ENCODE measurements at regions not wholly inside any gene's neighbourhood (a gene's known extent, or its start where the extent isn't known, plus 50 kb on each side); places are given as distances from the start of the nearest gene placed in this dataset.

- TF ChIP-seq ZNF138 (CRISPR knock-in tag; conservative IDR thresholded peaks at IDR 0.05) (no peak), RELA (CRISPR knock-in tag; IDR thresholded peaks at IDR 0.05; ENCODE audit: borderline replicate concordance) (no peak), CTCF (IDR thresholded peaks at IDR 0.05) (no peak), TEAD1 (CRISPR knock-in tag; IDR thresholded peaks at IDR 0.05) (no peak), CDX4 (CRISPR knock-in tag; IDR thresholded peaks at IDR 0.05; ENCODE audit: borderline replicate concordance) (no peak), CBFB (CRISPR knock-in tag; IDR thresholded peaks at IDR 0.05; ENCODE audit: low read depth) (no peak), JUN (CRISPR knock-in tag; IDR thresholded peaks at IDR 0.05) (no peak), MAX (CRISPR knock-in tag; IDR thresholded peaks at IDR 0.05) (no peak), ZNF317 (CRISPR knock-in tag; IDR thresholded peaks at IDR 0.05; ENCODE audit: borderline replicate concordance, low read depth) (no peak), SP1 (CRISPR knock-in tag; conservative IDR thresholded peaks at IDR 0.05) (no peak), NFYB (CRISPR knock-in tag; conservative IDR thresholded peaks at IDR 0.05; ENCODE audit: low read depth) (no peak), NFE2L1 (CRISPR knock-in tag; IDR thresholded peaks at IDR 0.05) (no peak), CREB1 (CRISPR knock-in tag; IDR thresholded peaks at IDR 0.05) (no peak), NR1H2 (CRISPR knock-in tag; IDR thresholded peaks at IDR 0.05) (no peak)
These were observed 100.9 kb upstream of the CCN2 start for GRCh38 chr6:132052096-132052495.
